BLaER1 treated with 17β-estradiol and CSF1 and Interleukin-3, amounts not matched to agents 10 nM and 100 nM (cell line): ENCODE measurements at regions not wholly inside any gene's neighbourhood (a gene's known extent, or its start where the extent isn't known, plus 50 kb on each side); places are given as distances from the start of the nearest gene placed in this dataset.
A peak's percentile ranks its signal among the peaks of the same experiment; 100 is the strongest.

Experiments
- H3K27ac ChIP-seq, 11 experiments: shearing (Covaris generic); formaldehyde crosslinking; 2 replicates each; pipeline ENCODE4 v1.8.1; 2022
- H3K27me3 ChIP-seq, 11 experiments: shearing (Covaris generic); formaldehyde crosslinking; 2 replicates each; pipeline ENCODE4 v1.8.1; 2022
- H3K36me3 ChIP-seq, 11 experiments: shearing (Covaris generic); formaldehyde crosslinking; 2 replicates each; pipeline ENCODE4 v1.8.1; 2022
- H3K4me1 ChIP-seq, 10 experiments: shearing (Covaris generic); formaldehyde crosslinking; 2 replicates each; pipeline ENCODE4 v1.8.1; 2022
- H3K4me2 ChIP-seq, 11 experiments: shearing (Covaris generic); formaldehyde crosslinking; 2 replicates each; pipeline ENCODE4 v1.8.1; 2022
- H3K4me3 ChIP-seq, 10 experiments: shearing (Covaris generic); formaldehyde crosslinking; 2 replicates each; pipeline ENCODE4 v1.8.1; 2022
- H3K9ac ChIP-seq, 11 experiments: shearing (Covaris generic); formaldehyde crosslinking; 2 replicates each; pipeline ENCODE4 v1.8.1; 2022
- H3K9me3 ChIP-seq, 11 experiments: shearing (Covaris generic); formaldehyde crosslinking; replicated peaks in 1 of 11; 2 replicates each; pipeline ENCODE4 v1.8.1; 2022
- H4K20me1 ChIP-seq, 11 experiments: shearing (Covaris generic); formaldehyde crosslinking; 2 replicates each; pipeline ENCODE4 v1.8.1; 2022
- Cebpa-rat ChIP-seq, 11 experiments: shearing (Covaris generic); IDR thresholded peaks; 2 replicates each; pipeline ENCODE4 v1.8.1; 2022

DNA sequence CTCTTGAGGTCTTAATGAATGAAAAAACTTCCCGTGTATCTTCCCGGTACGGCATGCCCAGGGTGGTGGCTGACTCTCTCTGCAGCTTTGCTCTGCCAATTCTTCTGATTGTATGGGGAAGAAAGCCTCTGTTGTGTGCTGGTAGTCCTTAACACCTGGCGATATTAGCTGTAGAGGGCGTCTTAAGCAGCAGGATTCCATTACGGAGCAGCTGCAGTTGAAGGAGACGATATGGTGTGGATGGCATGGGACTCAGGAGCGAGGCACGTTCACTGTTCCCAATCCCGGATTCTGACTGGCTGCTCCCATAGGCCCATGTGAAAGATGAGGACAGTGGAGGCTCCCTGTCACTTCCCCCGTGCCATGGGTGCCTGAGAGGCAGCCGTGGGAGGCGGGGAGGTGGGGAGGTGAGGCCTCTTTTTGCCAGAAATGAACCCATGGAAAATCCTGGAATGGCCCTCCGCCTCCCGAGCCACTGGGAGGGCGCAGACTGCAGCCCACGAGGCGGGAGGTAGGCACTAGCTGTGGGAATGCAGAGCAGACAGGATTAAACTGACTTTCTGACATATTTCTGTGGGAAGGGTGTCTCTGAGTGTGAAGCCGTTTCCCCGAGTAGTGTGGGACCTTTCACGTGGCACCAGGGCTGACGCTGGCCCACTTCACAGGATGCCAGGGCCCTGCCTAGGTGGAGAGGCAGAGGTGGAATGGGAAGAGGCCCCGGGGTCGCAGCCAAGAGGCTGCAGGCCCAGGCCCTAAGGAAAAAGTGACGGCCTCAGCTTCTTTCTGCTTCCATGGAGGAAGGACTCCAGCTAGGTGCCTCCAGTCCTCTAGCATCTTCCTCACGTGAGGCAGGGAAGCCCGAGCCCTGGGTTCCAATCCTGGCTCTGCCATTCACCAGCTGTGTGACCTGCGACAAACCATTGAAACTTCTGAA lies 121.4 kb upstream of the CD82 start:
- no peak for TF ChIP-seq Cebpa-rat (IDR thresholded peaks at IDR 0.05)
- H3K4me2 ChIP-seq: no peak overlapping the region
- H3K9ac ChIP-seq: no peak overlapping the region
- no peaks in the 10 kb centered on the region for H3K36me3 ChIP-seq
- H3K27me3 ChIP-seq: no peaks in the 10 kb centered on the region
- no peaks in the 10 kb centered on the region for H4K20me1 ChIP-seq
- no peak overlapping the region for H3K4me3 ChIP-seq
- H3K27ac ChIP-seq: no peak overlapping the region
- H3K4me1 ChIP-seq: peaks cover 0 to 3% (median 0%) of the 10 kb centered on the region in 10 experiments; a peak in 5 of 20 replicates
- peaks cover 0 to 6% (median 4%) of the 10 kb centered on the region in 11 experiments; a peak in 7 of 22 replicates for H3K9me3 ChIP-seq

DNA sequence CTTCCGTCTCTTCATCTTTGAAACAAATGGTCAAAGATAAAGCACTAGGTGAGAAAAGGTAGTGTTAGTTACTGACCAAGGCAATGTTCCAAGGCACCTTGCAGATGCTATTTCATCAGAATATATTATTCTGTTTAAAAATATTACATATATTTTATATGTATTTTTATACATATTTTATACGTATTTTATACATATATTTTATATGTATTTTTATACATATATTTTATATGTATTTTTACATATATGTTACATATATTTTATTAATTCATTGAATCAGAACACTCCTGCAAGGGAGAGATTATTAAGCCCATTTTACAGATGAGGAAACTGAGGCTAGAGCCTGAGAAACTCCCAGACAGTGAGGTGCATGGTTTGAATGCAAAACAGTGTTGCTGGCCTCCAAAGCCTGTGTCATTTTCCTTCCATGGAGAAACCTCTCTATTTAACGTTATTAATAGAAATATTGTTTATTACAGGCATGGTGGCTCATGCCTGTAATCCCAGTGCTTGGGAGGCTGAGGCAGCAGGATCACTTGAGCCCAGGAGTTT lies 120.6 kb upstream of the CD82 start:
- Histone ChIP-seq H3K4me3 (no peak overlapping the region), H3K4me1 (peaks cover 0 to 8% (median 0%) of the 10 kb centered on the region in 10 experiments; a peak in 6 of 20 replicates), H3K9me3 (peaks cover 0 to 6% (median 4%) of the 10 kb centered on the region in 11 experiments; a peak in 7 of 22 replicates), H3K9ac (no peak overlapping the region), H3K36me3 (no peaks in the 10 kb centered on the region), H3K4me2 (no peak overlapping the region), H3K27me3 (no peaks in the 10 kb centered on the region), H4K20me1 (no peaks in the 10 kb centered on the region), H3K27ac (no peak overlapping the region)
- no peak for TF ChIP-seq Cebpa-rat (IDR thresholded peaks at IDR 0.05)

DNA sequence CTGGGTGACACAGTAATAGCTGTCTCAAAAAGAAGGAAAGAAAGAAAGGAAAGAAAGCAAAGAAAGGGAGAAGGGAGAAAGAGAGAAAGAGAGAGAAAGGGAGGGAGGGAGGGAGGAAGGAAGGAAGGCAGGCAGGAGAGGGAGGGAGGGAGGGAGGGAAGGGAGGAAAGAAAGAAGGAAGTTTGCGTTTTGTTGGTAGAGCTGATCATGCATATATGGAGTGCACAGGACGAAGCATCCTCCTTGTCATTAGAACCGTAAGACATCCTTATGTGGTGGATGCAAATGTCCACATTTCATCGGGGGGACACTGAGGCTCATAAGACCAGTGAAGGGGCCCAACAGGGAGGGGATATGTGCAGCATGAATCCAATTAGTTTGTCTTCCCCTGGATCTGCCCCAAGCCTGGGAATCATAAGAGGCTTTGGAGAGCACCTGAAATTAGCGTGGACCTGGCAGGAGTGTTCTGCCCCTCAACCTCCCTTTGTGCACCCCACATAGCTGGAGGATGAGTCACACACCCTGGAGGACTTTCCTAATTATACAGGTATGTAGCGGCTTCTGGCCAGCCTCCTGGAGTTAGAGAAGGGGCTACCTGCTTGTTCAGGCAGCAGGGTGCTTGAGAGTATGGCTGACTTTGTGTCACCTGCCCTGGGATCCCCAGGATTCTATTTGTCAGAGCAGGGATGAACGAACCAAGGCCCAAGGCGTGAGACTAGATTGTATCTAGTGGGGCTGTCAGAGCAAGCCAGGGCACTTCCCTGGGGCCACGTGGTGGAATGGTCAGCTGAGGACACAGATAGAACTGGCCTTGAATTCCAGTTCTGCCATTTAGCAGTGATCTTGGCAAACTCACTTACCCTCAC lies 119.7 kb upstream of the CD82 start:
- no peak overlapping the region for H3K4me3 ChIP-seq
- no peak for TF ChIP-seq Cebpa-rat (IDR thresholded peaks at IDR 0.05)
- no peak overlapping the region for H3K27ac ChIP-seq
- no peaks in the 10 kb centered on the region for H3K27me3 ChIP-seq
- H4K20me1 ChIP-seq: no peaks in the 10 kb centered on the region
- H3K4me2 ChIP-seq: no peak overlapping the region
- no peak overlapping the region for H3K9ac ChIP-seq
- peaks cover 0 to 6% (median 4%) of the 10 kb centered on the region in 11 experiments; a peak in 7 of 22 replicates for H3K9me3 ChIP-seq
- H3K36me3 ChIP-seq: no peaks in the 10 kb centered on the region
- H3K4me1 ChIP-seq: peaks cover 0 to 15% (median 8%) of the 10 kb centered on the region in 10 experiments; a peak in 16 of 20 replicates

DNA sequence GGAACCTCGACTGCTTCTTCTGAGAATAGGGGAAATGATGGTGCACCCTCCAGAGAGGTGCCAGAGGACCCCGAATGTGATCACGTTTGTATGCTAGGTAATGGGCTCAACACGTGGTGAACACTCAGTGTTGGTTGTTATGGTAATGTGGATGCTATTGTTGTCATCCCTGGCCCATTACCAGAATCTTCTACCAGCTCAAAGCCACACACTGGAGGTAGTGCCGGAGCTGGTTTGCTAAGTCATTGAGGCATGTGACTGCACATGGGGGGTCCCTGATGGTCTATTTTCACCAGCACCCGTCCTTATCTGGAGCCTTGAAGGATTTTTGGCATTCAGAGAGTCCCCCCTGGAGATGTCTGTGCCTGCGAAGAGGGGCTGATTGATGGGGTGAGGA lies 119.1 kb upstream of the CD82 start:
- peaks cover 0 to 6% (median 4%) of the 10 kb centered on the region in 11 experiments; a peak in 7 of 22 replicates for H3K9me3 ChIP-seq
- H3K9ac ChIP-seq: no peak overlapping the region
- no peak overlapping the region for H3K4me3 ChIP-seq
- H3K27me3 ChIP-seq: no peaks in the 10 kb centered on the region
- H4K20me1 ChIP-seq: no peaks in the 10 kb centered on the region
- H3K36me3 ChIP-seq: no peaks in the 10 kb centered on the region
- H3K4me2 ChIP-seq: no peak overlapping the region
- peaks cover 0 to 19% (median 10%) of the 10 kb centered on the region in 10 experiments; a peak in 16 of 20 replicates for H3K4me1 ChIP-seq
- TF ChIP-seq Cebpa-rat (IDR thresholded peaks at IDR 0.05): no peak
- no peak overlapping the region for H3K27ac ChIP-seq

DNA sequence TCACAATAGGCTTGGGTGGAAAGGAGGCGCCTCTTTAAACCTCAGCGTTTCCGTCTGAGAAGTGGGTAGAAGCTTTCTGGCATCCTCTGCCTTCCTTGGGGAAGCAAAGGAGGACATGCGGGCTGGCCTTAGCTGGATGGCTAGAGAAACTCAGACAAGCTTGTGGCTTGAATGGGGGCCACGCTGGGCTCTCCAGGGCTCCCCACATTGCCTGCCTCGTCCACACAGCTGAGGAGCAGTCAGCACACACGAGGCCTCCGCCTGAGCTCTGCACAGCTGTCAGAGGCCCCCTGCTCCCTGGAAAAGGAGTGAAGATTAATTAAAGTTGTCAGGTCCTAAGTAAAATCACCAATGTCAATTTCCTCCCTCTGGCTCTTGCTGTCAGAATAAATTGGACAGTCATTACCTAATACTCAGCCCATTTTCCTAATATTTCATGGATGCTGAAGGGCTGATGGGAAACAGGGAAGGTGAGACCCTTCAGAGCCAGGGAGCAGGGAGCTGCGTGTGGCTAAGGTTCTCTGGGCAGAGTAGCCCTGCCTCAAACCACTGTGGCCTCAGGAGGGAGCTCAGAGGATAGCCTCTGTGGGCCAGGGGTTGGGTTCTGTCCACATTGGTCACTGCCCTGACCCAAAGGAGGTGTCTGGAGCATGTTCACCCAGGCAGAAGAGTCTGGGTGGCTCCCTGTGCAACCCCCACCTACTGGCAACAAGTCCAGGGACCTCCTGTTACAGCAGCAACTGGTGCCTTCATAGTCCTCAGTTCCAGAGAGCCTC lies 118.3 kb upstream of the CD82 start:
- no peak overlapping the region for H3K27ac ChIP-seq
- no peaks in the 10 kb centered on the region for H4K20me1 ChIP-seq
- peaks cover 0 to 19% (median 10%) of the 10 kb centered on the region in 10 experiments; a peak in 16 of 20 replicates for H3K4me1 ChIP-seq
- H3K27me3 ChIP-seq: no peaks in the 10 kb centered on the region
- no peak overlapping the region for H3K9ac ChIP-seq
- H3K4me2 ChIP-seq: no peak overlapping the region
- H3K4me3 ChIP-seq: no peak overlapping the region
- TF ChIP-seq Cebpa-rat (IDR thresholded peaks at IDR 0.05): no peak
- no peaks in the 10 kb centered on the region for H3K36me3 ChIP-seq
- H3K9me3 ChIP-seq: peaks cover 0 to 2% (median 0%) of the 10 kb centered on the region in 11 experiments; a peak in 4 of 22 replicates

DNA sequence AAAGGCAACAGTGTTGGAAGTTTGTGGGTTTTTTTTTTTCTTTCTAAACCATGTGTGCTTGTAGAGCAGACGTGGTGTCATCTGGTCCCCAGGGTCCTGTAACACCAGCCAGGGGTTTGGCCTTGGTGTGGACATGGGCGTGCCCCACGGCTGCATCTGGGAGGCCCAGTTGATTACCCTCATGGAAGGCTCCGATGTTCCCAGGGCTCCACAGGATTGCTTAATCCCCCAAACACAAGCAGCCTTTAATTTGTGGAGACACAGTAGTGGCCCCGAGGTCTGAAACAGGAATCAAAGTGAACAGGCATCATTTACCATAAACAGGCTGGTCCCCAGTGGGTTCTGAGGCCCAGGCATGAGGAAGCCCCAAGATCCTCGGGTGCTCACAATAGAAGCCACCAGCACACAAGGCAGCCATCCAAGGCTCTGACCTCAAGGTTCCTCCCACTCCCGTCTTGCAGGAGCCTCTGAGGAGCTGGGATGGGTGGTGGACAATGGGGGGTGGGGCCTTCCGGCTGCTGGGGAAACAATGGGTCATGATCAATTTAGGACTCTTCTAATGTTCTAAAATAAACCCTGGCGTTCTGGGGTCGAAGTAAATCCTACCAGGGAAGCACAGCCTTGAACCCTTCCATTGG lies 115.0 kb upstream of the CD82 start:
- Histone ChIP-seq H3K9ac (no peak overlapping the region), H3K4me1 (peaks cover 0 to 19% (median 11%) of the 10 kb centered on the region in 10 experiments; a peak in 16 of 20 replicates), H3K36me3 (no peaks in the 10 kb centered on the region), H3K27me3 (no peaks in the 10 kb centered on the region), H3K27ac (peak overlapping the region in 3 of 11 experiments; percentile 16 to 40 (median 32); a peak in 3 of 22 replicates), H4K20me1 (no peaks in the 10 kb centered on the region), H3K9me3 (no peaks in the 10 kb centered on the region; a peak in 1 of 22 replicates), H3K4me3 (no peak overlapping the region), H3K4me2 (peak overlapping the region in 8 of 11 experiments; percentile 20 to 65 (median 53); a peak in 15 of 22 replicates)
- TF ChIP-seq Cebpa-rat (IDR thresholded peaks at IDR 0.05): 0 out of 22 replicates have a peak, but pooled peaks of 1 of the 11 experiments have one; percentile 9

DNA sequence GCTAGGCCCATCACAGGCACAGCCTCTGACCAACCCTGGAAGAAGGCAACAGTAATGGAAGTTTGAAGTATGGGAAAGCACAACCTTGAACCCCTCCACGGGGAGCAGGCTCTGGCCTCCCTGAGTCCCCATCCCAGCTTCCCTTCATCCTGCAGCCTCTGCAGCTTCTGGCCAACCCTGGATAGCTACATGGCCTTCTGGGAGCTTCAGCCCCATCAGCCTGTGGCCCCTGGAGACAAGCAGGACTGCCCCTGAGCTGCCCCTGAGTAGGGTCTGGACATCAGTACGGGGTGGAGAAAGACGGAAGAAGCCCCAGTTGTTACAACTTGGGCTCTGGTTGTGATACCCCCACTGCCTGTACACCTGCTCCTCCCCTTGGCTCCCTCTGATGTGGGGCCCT lies 113.8 kb upstream of the CD82 start:
- no peak for TF ChIP-seq Cebpa-rat (IDR thresholded peaks at IDR 0.05)
- H3K4me3 ChIP-seq: no peak overlapping the region

More for the DNA sequence above, 113.8 kb upstream of the CD82 start:
- Histone ChIP-seq H4K20me1 (no peaks in the 10 kb centered on the region), H3K4me1 (peaks cover 0 to 19% (median 11%) of the 10 kb centered on the region in 10 experiments; a peak in 16 of 20 replicates), H3K27ac (no peak overlapping the region), H3K9ac (no peak overlapping the region), H3K27me3 (no peaks in the 10 kb centered on the region), H3K4me2 (no peak overlapping the region), H3K9me3 (no peaks in the 10 kb centered on the region; a peak in 1 of 22 replicates), H3K36me3 (no peaks in the 10 kb centered on the region)
